ENCODE measurements at regions not wholly inside any gene's neighbourhood (a gene's known extent, or its start where the extent isn't known, plus 50 kb on each side); places are given as distances from the start of the nearest gene placed in this dataset.

- TF ChIP-seq, protein P1, sequence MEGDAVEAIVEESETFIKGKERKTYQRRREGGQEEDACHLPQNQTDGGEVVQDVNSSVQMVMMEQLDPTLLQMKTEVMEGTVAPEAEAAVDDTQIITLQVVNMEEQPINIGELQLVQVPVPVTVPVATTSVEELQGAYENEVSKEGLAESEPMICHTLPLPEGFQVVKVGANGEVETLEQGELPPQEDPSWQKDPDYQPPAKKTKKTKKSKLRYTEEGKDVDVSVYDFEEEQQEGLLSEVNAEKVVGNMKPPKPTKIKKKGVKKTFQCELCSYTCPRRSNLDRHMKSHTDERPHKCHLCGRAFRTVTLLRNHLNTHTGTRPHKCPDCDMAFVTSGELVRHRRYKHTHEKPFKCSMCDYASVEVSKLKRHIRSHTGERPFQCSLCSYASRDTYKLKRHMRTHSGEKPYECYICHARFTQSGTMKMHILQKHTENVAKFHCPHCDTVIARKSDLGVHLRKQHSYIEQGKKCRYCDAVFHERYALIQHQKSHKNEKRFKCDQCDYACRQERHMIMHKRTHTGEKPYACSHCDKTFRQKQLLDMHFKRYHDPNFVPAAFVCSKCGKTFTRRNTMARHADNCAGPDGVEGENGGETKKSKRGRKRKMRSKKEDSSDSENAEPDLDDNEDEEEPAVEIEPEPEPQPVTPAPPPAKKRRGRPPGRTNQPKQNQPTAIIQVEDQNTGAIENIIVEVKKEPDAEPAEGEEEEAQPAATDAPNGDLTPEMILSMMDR (conservative IDR thresholded peaks at IDR 0.05; ENCODE audit: low read depth, low read length): no peak
- TF ChIP-seq EZH2 (IDR thresholded peaks at IDR 0.05; ENCODE audit: low read length, unreplicated experiment): no peak
Measured at GRCh38 chr6:122339661-122340060, 59.8 kb upstream of the HSF2 start.

Data from PC-3 (cell line).